ENCODE measurements at regions not wholly inside any gene's neighbourhood (a gene's known extent, or its start where the extent isn't known, plus 50 kb on each side); places are given as distances from the start of the nearest gene placed in this dataset.

DNA sequence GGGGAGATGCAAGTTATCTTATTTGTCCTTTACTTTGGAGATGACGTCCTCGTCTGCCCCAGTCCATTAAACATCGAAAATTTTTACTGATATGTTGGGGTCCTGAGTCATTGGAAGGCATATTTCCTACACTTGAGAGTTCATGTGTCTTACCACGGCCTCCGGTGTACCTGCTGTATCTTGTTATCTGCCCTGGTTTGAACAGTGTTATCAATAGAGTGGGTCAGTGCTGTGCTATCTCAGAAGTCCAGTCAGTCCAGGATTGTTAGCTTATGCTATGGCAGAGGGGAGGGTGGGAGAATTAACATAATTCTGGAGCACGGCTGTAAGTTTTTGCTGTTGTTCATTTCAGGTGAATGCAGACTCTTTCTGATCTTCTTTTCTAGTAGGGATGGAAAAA lies 102.3 kb downstream of the ADCYAP1 start:
- TF ChIP-seq, protein P1, sequence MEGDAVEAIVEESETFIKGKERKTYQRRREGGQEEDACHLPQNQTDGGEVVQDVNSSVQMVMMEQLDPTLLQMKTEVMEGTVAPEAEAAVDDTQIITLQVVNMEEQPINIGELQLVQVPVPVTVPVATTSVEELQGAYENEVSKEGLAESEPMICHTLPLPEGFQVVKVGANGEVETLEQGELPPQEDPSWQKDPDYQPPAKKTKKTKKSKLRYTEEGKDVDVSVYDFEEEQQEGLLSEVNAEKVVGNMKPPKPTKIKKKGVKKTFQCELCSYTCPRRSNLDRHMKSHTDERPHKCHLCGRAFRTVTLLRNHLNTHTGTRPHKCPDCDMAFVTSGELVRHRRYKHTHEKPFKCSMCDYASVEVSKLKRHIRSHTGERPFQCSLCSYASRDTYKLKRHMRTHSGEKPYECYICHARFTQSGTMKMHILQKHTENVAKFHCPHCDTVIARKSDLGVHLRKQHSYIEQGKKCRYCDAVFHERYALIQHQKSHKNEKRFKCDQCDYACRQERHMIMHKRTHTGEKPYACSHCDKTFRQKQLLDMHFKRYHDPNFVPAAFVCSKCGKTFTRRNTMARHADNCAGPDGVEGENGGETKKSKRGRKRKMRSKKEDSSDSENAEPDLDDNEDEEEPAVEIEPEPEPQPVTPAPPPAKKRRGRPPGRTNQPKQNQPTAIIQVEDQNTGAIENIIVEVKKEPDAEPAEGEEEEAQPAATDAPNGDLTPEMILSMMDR (IDR thresholded peaks at IDR 0.05; ENCODE audit: low read length): no peak
- TF ChIP-seq EZH2phosphoT487 (IDR thresholded peaks at IDR 0.05; ENCODE audit: low read length): no peak
